H1 (cell line): ENCODE measurements at regions not wholly inside any gene's neighbourhood (a gene's known extent, or its start where the extent isn't known, plus 50 kb on each side); places are given as distances from the start of the nearest gene placed in this dataset.

Experiments
- CTCF ChIA-PET: fragments of 300-600 bp; sonication (Branson Sonifier 250); formaldehyde crosslinking; loops from one replicate; lab custom pipeline; 2021; ENCODE audit not compliant: partially characterized antibody; lab: Charles Lee
- POLR2A ChIA-PET: fragments of 300-600 bp; sonication (Branson Sonifier 250); formaldehyde crosslinking; loops from one replicate; lab custom pipeline; 2021; ENCODE audit warnings: inconsistent platforms; ENCODE audit not compliant: partially characterized antibody; lab: Charles Lee
- DNase-seq, 2 experiments: peaks; one replicate each; pipeline versions ENCODE4 v3.0.0 to v3.0.0-alpha.2; 2010 to 2022; ENCODE audit warnings: low spot score in 2 of 2, low read depth in 1 of 2, mixed read lengths in 1 of 2
- FAIRE-seq: peaks from 2 replicates; lab custom pipeline; 2011; peaks lifted over from hg19 to GRCh38; lab: Jason Lieb, UNC
- H2AFZ ChIP-seq: 2 replicates; pipeline ENCODE4 v1.8.1; 2012; ENCODE audit warnings: low read length, inconsistent platforms
- H2AK5ac ChIP-seq: 2 replicates; pipeline ENCODE4 v1.6.1; 2013; ENCODE audit warnings: low read depth, low read length
- H2BK120ac ChIP-seq: replicated peaks from 2 replicates; pipeline ENCODE3; 2013; ENCODE audit warnings: low read depth, low read length, inconsistent platforms
- H2BK12ac ChIP-seq: 2 replicates; pipeline ENCODE4 v1.6.1; 2013; ENCODE audit warnings: low read depth, low read length
- H2BK15ac ChIP-seq: 2 replicates; pipeline ENCODE4 v1.6.1; 2013; ENCODE audit warnings: low read length
- H2BK20ac ChIP-seq: 2 replicates; pipeline ENCODE4 v1.6.1; 2013; ENCODE audit warnings: low read length
- H2BK5ac ChIP-seq: 2 replicates; pipeline ENCODE4 v1.6.1; 2013; ENCODE audit warnings: low read depth, low read length
- H3K14ac ChIP-seq: 2 replicates; pipeline ENCODE4 v1.6.1; 2013; ENCODE audit warnings: inconsistent platforms; ENCODE audit not compliant: insufficient read length
- H3K18ac ChIP-seq: 2 replicates; pipeline ENCODE4 v1.6.1; 2013; ENCODE audit warnings: low read length; ENCODE audit errors: extremely low read depth
- H3K23ac ChIP-seq: 2 replicates; pipeline ENCODE4 v1.6.1; 2013; ENCODE audit warnings: inconsistent platforms; ENCODE audit not compliant: insufficient read length
- H3K23me2 ChIP-seq: 2 replicates; pipeline ENCODE4 v1.6.1; 2013; ENCODE audit warnings: low read depth, low read length
- H3K27ac ChIP-seq: 2 replicates; pipeline ENCODE4 v1.6.1; 2011; ENCODE audit warnings: low read depth, low read length, inconsistent platforms
- H3K27me3 ChIP-seq, 4 experiments: replicated peaks in 1 of 4; 1 replicate in 1 of 4; 2 replicates in 3 of 4; pipeline versions ENCODE4 v1.6.1 to v1.8.1; 2011 to 2013; ENCODE audit warnings: low read length in 3 of 4, mild to moderate bottlenecking in 3 of 4, inconsistent platforms in 2 of 4, mixed read lengths in 2 of 4, moderate library complexity in 1 of 4; ENCODE audit not compliant: control insufficient read depth in 3 of 4, insufficient read depth in 3 of 4; ENCODE audit errors: extremely low read depth in 1 of 4
- H3K36me3 ChIP-seq, 4 experiments: 2 replicates each; pipeline versions ENCODE4 v1.6.1 to v1.8.1; 2011 to 2013; ENCODE audit warnings: mild to moderate bottlenecking in 4 of 4, low read length in 3 of 4, moderate library complexity in 2 of 4, control low read depth in 1 of 4, inconsistent platforms in 1 of 4; ENCODE audit not compliant: insufficient read depth in 4 of 4, control insufficient read depth in 2 of 4
- H3K4ac ChIP-seq: replicated peaks from 2 replicates; pipeline ENCODE3; 2013; ENCODE audit warnings: low read length, low read depth, mixed read lengths, inconsistent platforms; ENCODE audit not compliant: insufficient read length
- H3K4me1 ChIP-seq, 4 experiments: replicated peaks in 1 of 4; 1 replicate in 1 of 4; 2 replicates in 3 of 4; pipeline versions ENCODE4 v1.6.1 to v1.8.1; 2011 to 2013; ENCODE audit warnings: low read length in 3 of 4, inconsistent platforms in 2 of 4, mixed read lengths in 1 of 4; ENCODE audit not compliant: insufficient read depth in 4 of 4, control insufficient read depth in 3 of 4
- H3K4me2 ChIP-seq, 2 experiments: 2 replicates each; pipeline versions ENCODE4 v1.6.1 to v1.8.1; 2011 to 2013; ENCODE audit warnings: low read depth in 2 of 2, low read length in 2 of 2, control low read depth in 1 of 2, inconsistent platforms in 1 of 2, mild to moderate bottlenecking in 1 of 2; ENCODE audit not compliant: insufficient read depth in 1 of 2
- H3K4me3 ChIP-seq, 4 experiments: fragments of 200-600, 300-600 bp in 1 of 4; sonication (generic), shearing (Covaris generic), sonication (Bioruptor Twin) in 1 of 4; 2 replicates each; pipeline versions ENCODE4 v1.5.1 to v1.8.1; 2011 to 2016; ENCODE audit warnings: low read length in 4 of 4, low read depth in 3 of 4, control low read depth in 2 of 4, inconsistent platforms in 2 of 4, mild to moderate bottlenecking in 2 of 4, mixed read lengths in 1 of 4, moderate library complexity in 1 of 4; ENCODE audit not compliant: insufficient read depth in 2 of 4; ENCODE audit errors: extremely low read depth in 1 of 4
- H3K56ac ChIP-seq: replicated peaks from 2 replicates; pipeline ENCODE3; 2013; ENCODE audit warnings: low read depth, mild to moderate bottlenecking, mixed read lengths, low read length, inconsistent platforms; ENCODE audit not compliant: insufficient read length
- H3K79me1 ChIP-seq: 2 replicates; pipeline ENCODE4 v1.6.1; 2013; ENCODE audit warnings: low read depth, low read length, control low read depth
- H3K79me2 ChIP-seq, 2 experiments: 2 replicates each; pipeline versions ENCODE4 v1.6.1 to v1.8.1; 2012 to 2013; ENCODE audit warnings: low read length in 2 of 2, mild to moderate bottlenecking in 2 of 2, inconsistent platforms in 1 of 2; ENCODE audit not compliant: insufficient read depth in 2 of 2, control insufficient read depth in 1 of 2
- H3K9ac ChIP-seq, 4 experiments: replicated peaks in 1 of 4; 1 replicate in 1 of 4; 2 replicates in 3 of 4; pipeline versions ENCODE4 v1.6.1 to v1.8.1; 2011 to 2013; ENCODE audit warnings: low read depth in 3 of 4, low read length in 3 of 4, control low read depth in 2 of 4, mild to moderate bottlenecking in 2 of 4, moderate library complexity in 2 of 4, inconsistent platforms in 1 of 4; ENCODE audit errors: extremely low read depth in 1 of 4
- H3K9me3 ChIP-seq, 2 experiments: 2 replicates each; pipeline versions ENCODE4 v1.6.1 to v1.8.1; 2012 to 2013; ENCODE audit warnings: mild to moderate bottlenecking in 2 of 2, moderate library complexity in 2 of 2, control low read depth in 1 of 2, inconsistent platforms in 1 of 2, low read depth in 1 of 2, low read length in 1 of 2, mixed read lengths in 1 of 2; ENCODE audit not compliant: insufficient read depth in 2 of 2
- H4K20me1 ChIP-seq, 2 experiments: replicated peaks in 1 of 2; 2 replicates each; pipeline versions ENCODE3 to v1.8.1; 2011 to 2013; ENCODE audit warnings: inconsistent platforms in 2 of 2, low read length in 2 of 2, mild to moderate bottlenecking in 1 of 2; ENCODE audit not compliant: insufficient read depth in 2 of 2, control insufficient read depth in 1 of 2
- H4K5ac ChIP-seq: 2 replicates; pipeline ENCODE4 v1.6.1; 2013; ENCODE audit warnings: low read length, low read depth, mixed read lengths, inconsistent platforms; ENCODE audit not compliant: insufficient read length
- H4K8ac ChIP-seq: 2 replicates; pipeline ENCODE4 v1.8.0; 2013; ENCODE audit warnings: mild to moderate bottlenecking, moderate library complexity, low read length, inconsistent platforms; ENCODE audit not compliant: insufficient read depth; ENCODE audit errors: extremely low read depth
- H4K91ac ChIP-seq: replicated peaks from 2 replicates; pipeline ENCODE3; 2013; ENCODE audit warnings: low read length, mixed read lengths, inconsistent platforms; ENCODE audit not compliant: insufficient read length
- JUN ChIP-seq: IDR thresholded peaks from 2 replicates; pipeline ENCODE4 v1.6.1; 2011; ENCODE audit warnings: low read depth, mild to moderate bottlenecking, improper control_type of control experiment, low read length
- POLR2AphosphoS5 ChIP-seq: IDR thresholded peaks from 2 replicates; pipeline ENCODE4 v1.6.1; 2011; ENCODE audit warnings: low read depth, low read length
- POU5F1 ChIP-seq: IDR thresholded peaks from 2 replicates; pipeline ENCODE4 v1.6.1; 2011; ENCODE audit warnings: low read depth, mild to moderate bottlenecking, low read length, moderate library complexity
- SAP30 ChIP-seq: fragments of 300-600 bp; sonication (generic); IDR thresholded peaks from 2 replicates; pipeline ENCODE4 v1.7.1; 2012; ENCODE audit warnings: low read length, moderate library complexity, mild to moderate bottlenecking, inconsistent platforms; ENCODE audit not compliant: insufficient read depth, insufficient replicate concordance
- SIRT6 ChIP-seq: IDR thresholded peaks from one replicate; pipeline ENCODE4 v1.7.1; 2012; ENCODE audit warnings: low read length, inconsistent platforms
- SRF ChIP-seq: IDR thresholded peaks from 2 replicates; pipeline ENCODE4 v1.6.1; 2011; ENCODE audit warnings: mild to moderate bottlenecking, low read depth, low read length, moderate library complexity
- WGBS, 2 experiments: shearing (Covaris generic) in 1 of 2; methylation state at CpG; one replicate each; pipeline versions ENCODE4 v1.1.6 to v1.1.7; 2013 to 2015; ENCODE audit warnings: low lambda C conversion rate in 2 of 2, mixed read lengths in 2 of 2, inconsistent platforms in 1 of 2, low coverage in 1 of 2, missing lambda C conversion rate in 1 of 2; ENCODE audit not compliant: insufficient replicate concordance in 2 of 2, insufficient coverage in 1 of 2, insufficient read length in 1 of 2; ENCODE audit errors: extremely low coverage in 1 of 2, missing lambda C conversion rate in 1 of 2; 5-methylcytosine and 5-hydroxymethylcytosine counted together

- Histone ChIP-seq H3K9me3 (no peaks in the 10 kb centered on the region), H4K8ac (no peak overlapping the region), H3K23ac (no peak overlapping the region), H3K36me3 (no peaks in the 10 kb centered on the region), H3K9ac (no peak overlapping the region), H2BK12ac (no peak overlapping the region), H2BK15ac (no peak overlapping the region), H3K27me3 (no peaks in the 10 kb centered on the region), H3K23me2 (no peaks in the 10 kb centered on the region), H3K79me1 (no peaks in the 10 kb centered on the region), H2BK20ac (no peak overlapping the region), H3K79me2 (no peaks in the 10 kb centered on the region), H3K4ac (no peak overlapping the region), H3K14ac (no peak overlapping the region), H4K5ac (no peak overlapping the region), H4K20me1 (no peaks in the 10 kb centered on the region), H3K27ac (no peak overlapping the region), H3K18ac (no peak overlapping the region), H3K56ac (no peak overlapping the region), H3K4me3 (no peak overlapping the region), H3K4me1 (no peaks in the 10 kb centered on the region), H2BK5ac (no peak overlapping the region), H2BK120ac (no peak overlapping the region), H3K4me2 (no peak overlapping the region), H2AFZ (no peak overlapping the region), H2AK5ac (no peak overlapping the region), H4K91ac (no peak overlapping the region)
- DNase-seq (no peak), FAIRE-seq (no peak)
- 95% methylated on average over 3 of the region's 4 CpGs; no CpG with 5 or more reads in 1 of the 2 experiments for whole genome bisulfite sequencing, 2 experiments
- no peak for TF ChIP-seq POU5F1
- no peak for TF ChIP-seq POLR2AphosphoS5
- TF ChIP-seq SIRT6, result no peak
- TF ChIP-seq SAP30, result no peak
- no peak for TF ChIP-seq SRF
- TF ChIP-seq JUN, result no peak
- ChIA-PET CTCF (no interaction called here), POLR2A (no interaction called here)
These were observed 280.7 kb downstream of the RPS6KC1 start for GRCh38 chr1:213331631-213332175.
